ENCODE measurements at regions not wholly inside any gene's neighbourhood (a gene's known extent, or its start where the extent isn't known, plus 50 kb on each side); places are given as distances from the start of the nearest gene placed in this dataset.
A peak's percentile ranks its signal among the peaks of the same experiment; 100 is the strongest.
"Not testable (repeated sequence)": the region's sequence is repeated elsewhere in the genome, so short reads cannot be mapped to it uniquely, and the experiment has no call there.

- not testable (repeated sequence) for DNase-seq
Measured at GRCh38 chr6:71007298-71007697, 50.4 kb upstream of the B3GAT2 start.

- DNase-seq: no peak
Measured at GRCh38 chr6:71011871-71012371, 55.1 kb upstream of the B3GAT2 start.

- peak; percentile 80 for DNase-seq
Measured at GRCh38 chr6:71012866-71013469, 56.1 kb upstream of the B3GAT2 start.

- DNase-seq: no peak
Measured at GRCh38 chr6:71015392-71015791, 58.5 kb upstream of the B3GAT2 start.

GRCh38 chr6:71028236-71028876, 71.5 kb upstream of the B3GAT2 start:
- DNase-seq: no peak

GRCh38 chr6:71028877-71029252, 72.0 kb upstream of the B3GAT2 start:
- no peak for DNase-seq

GRCh38 chr6:71029555-71029954, 72.7 kb upstream of the B3GAT2 start:
- DNase-seq: no peak

GRCh38 chr6:71031912-71032311, 75.1 kb upstream of the B3GAT2 start:
- DNase-seq: no peak

- no peak for DNase-seq
Measured at GRCh38 chr6:71033171-71033570, 76.3 kb upstream of the B3GAT2 start.

- DNase-seq: no peak
Measured at GRCh38 chr6:71033890-71034289, 77.0 kb upstream of the B3GAT2 start.

- DNase-seq: no peak
Measured at GRCh38 chr6:71034563-71035345, 77.9 kb upstream of the B3GAT2 start.

GRCh38 chr6:71035871-71036270, 79.0 kb upstream of the B3GAT2 start:
- DNase-seq: no peak

GRCh38 chr6:71038711-71039344, 82.0 kb upstream of the B3GAT2 start:
- DNase-seq: no peak

- no peak for DNase-seq
Measured at GRCh38 chr6:71040043-71040442, 83.2 kb upstream of the B3GAT2 start.

- DNase-seq: no peak
Measured at GRCh38 chr6:71040841-71041240, 84.0 kb upstream of the B3GAT2 start.

GRCh38 chr6:71043902-71044301, 87.0 kb upstream of the B3GAT2 start:
- DNase-seq: no peak

GRCh38 chr6:71044753-71045152, 87.9 kb upstream of the B3GAT2 start:
- DNase-seq: no peak

- DNase-seq: no peak
Measured at GRCh38 chr6:71045296-71045695, 88.4 kb upstream of the B3GAT2 start.

GRCh38 chr6:71047417-71047816, 90.6 kb upstream of the B3GAT2 start:
- DNase-seq: no peak

- DNase-seq: no peak
Measured at GRCh38 chr6:71048320-71049164, 91.7 kb upstream of the B3GAT2 start.

GRCh38 chr6:71049198-71049770, 92.4 kb upstream of the B3GAT2 start:
- no peak for DNase-seq

- no peak for DNase-seq
Measured at GRCh38 chr6:71053475-71053874, 96.6 kb upstream of the B3GAT2 start.

Measured in tongue (tissue), 1 donor.